Progenitor cell of endocrine pancreas (in vitro differentiated cells): ENCODE measurements at regions not wholly inside any gene's neighbourhood (a gene's known extent, or its start where the extent isn't known, plus 50 kb on each side); places are given as distances from the start of the nearest gene placed in this dataset.

Experiments
- DNase-seq: peaks from one replicate; pipeline ENCODE4 v3.0.0; 2021; ENCODE audit warnings: low spot score; ENCODE audit not compliant: unreplicated experiment
- H3K27ac Mint-ChIP-seq: 2 replicates; pipeline ENCODE4 v1.8.0; 2021; ENCODE audit warnings: mild to moderate bottlenecking, moderate library complexity, mixed read lengths
- H3K27me3 Mint-ChIP-seq: 2 replicates; pipeline ENCODE4 v1.8.0; 2021; ENCODE audit warnings: mixed read lengths
- H3K36me3 Mint-ChIP-seq: 2 replicates; pipeline ENCODE4 v1.8.0; 2022; ENCODE audit warnings: mixed read lengths; ENCODE audit not compliant: insufficient read depth
- H3K4me1 Mint-ChIP-seq: 2 replicates; pipeline ENCODE4 v1.8.0; 2021; ENCODE audit warnings: low read depth, mixed read lengths
- H3K4me3 Mint-ChIP-seq: 2 replicates; pipeline ENCODE4 v1.8.0; 2021; ENCODE audit warnings: low read depth, mild to moderate bottlenecking, moderate library complexity, mixed read lengths
- H3K9me3 Mint-ChIP-seq: 2 replicates; pipeline ENCODE4 v1.8.0; 2021; ENCODE audit warnings: low read depth, mixed read lengths
- TF ChIP-seq, protein P1 (sequence below): fragments of 200-600 bp; sonication (generic); IDR thresholded peaks from one replicate; pipeline ENCODE4 v1.5.0; 2021; ENCODE audit warnings: antibody characterized with exemption, mild to moderate bottlenecking; ENCODE audit not compliant: unreplicated experiment

DNA sequence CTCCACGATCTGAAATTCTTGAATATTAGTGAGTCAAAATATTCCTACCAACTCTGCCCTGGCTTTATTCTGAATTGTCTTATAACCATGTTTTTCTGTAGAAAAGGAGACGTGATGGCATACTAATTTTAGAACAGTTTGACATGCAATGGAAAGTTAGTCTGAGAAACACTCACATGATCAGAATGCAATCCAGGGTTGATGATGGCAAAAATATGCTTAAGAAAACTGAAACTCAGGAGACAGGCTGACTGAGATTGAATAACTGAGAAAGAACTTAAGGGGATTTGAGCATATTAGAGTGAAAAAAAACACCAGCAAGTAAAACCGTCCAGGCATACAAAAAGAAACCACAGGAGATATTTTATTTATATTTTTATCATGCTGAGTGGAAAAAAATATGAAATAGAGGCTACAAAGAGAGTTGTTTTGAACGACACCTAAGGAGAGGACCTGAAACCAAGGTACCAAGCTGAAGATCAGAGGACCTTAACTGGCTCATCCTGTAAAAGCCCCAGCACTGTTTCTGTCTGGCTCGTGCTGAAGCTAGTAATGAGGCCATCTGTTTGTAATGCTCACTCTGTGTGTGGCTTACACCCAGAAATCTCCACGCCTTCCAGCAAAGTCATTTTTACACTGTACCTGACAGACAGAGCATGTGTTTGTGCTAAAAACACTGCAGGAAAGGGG is 437.2 kb upstream of the PKDCC start:
- Mint-ChIP-seq H3K4me3 (no peak overlapping the region), H3K36me3 (no peaks in the 10 kb centered on the region), H3K27ac (no peak overlapping the region), H3K27me3 (no peaks in the 10 kb centered on the region), H3K9me3 (no peaks in the 10 kb centered on the region), H3K4me1 (no peaks in the 10 kb centered on the region)
- DNase-seq = no peak
- TF ChIP-seq, protein P1, sequence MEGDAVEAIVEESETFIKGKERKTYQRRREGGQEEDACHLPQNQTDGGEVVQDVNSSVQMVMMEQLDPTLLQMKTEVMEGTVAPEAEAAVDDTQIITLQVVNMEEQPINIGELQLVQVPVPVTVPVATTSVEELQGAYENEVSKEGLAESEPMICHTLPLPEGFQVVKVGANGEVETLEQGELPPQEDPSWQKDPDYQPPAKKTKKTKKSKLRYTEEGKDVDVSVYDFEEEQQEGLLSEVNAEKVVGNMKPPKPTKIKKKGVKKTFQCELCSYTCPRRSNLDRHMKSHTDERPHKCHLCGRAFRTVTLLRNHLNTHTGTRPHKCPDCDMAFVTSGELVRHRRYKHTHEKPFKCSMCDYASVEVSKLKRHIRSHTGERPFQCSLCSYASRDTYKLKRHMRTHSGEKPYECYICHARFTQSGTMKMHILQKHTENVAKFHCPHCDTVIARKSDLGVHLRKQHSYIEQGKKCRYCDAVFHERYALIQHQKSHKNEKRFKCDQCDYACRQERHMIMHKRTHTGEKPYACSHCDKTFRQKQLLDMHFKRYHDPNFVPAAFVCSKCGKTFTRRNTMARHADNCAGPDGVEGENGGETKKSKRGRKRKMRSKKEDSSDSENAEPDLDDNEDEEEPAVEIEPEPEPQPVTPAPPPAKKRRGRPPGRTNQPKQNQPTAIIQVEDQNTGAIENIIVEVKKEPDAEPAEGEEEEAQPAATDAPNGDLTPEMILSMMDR = no peak

DNA sequence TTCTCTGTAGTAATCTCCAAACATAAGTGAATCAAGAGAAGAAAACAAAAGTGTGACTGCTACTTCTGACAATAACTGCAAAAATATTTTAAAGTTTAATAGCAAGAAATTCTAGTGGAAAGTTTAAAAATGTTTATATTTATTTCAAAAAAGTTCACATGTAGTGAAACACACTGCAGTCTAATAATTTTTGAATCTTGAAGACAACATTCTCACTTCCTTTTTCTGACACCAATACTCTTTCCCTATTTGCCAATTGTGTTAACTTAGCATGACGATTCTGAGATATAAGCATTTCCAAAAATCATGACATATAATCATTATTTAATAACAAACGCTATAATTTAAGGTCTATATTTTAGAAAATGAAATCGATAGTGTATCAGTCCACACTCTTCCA is 429.1 kb upstream of the PKDCC start:
- no peaks in the 10 kb centered on the region for H3K36me3 Mint-ChIP-seq
- no peaks in the 10 kb centered on the region for H3K4me1 Mint-ChIP-seq
- H3K27me3 Mint-ChIP-seq = no peaks in the 10 kb centered on the region
- H3K27ac Mint-ChIP-seq = no peak overlapping the region
- H3K4me3 Mint-ChIP-seq = no peak overlapping the region
- H3K9me3 Mint-ChIP-seq = no peaks in the 10 kb centered on the region
- DNase-seq = no peak
- TF ChIP-seq, protein P1 = no peak

DNA sequence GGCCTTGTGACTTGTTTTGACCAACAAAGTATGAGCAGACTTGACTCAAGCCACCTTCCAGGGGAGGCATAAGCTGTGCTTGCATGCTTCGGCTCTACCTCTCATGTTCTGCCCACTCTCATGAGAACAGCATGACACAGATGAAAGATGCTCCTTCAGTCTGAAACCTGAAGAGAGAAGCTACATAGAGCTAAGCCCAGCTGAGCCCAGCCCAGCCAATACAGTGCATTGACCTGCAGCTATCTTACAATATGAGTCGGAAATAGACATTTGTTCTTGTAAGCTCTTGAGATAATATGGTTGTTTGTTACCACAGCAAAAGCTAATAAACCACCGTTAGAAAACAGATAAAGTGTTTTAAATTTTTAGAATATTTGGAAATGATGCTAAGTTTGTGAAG is 426.7 kb upstream of the PKDCC start:
- Mint-ChIP-seq H3K36me3 (no peaks in the 10 kb centered on the region), H3K27ac (no peak overlapping the region), H3K4me3 (no peak overlapping the region), H3K4me1 (no peaks in the 10 kb centered on the region), H3K9me3 (peaks cover 3% of the 10 kb centered on the region), H3K27me3 (no peaks in the 10 kb centered on the region)
- no peak for DNase-seq
- TF ChIP-seq, protein P1 = no peak

DNA sequence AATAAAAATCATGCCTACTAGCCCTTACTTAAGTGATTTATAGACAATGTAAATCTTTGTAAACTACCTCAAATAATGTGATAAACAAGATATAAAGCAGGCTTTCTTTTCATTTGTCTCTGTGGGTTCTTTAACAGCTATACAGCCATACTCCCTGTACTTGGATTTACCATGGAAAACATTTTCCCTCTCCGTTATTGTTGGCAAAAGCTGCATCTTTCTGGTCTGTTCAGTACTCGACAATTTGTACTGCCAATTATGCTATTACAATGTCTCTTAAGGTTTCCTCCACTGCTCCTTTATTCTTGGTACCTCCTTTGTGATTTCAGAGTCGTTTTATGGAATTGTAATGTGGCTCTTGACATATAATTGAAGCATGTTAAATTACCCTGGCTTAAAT is 426.3 kb upstream of the PKDCC start:
- Mint-ChIP-seq H3K4me1 (no peaks in the 10 kb centered on the region), H3K9me3 (peaks cover 3% of the 10 kb centered on the region), H3K27me3 (no peaks in the 10 kb centered on the region), H3K36me3 (no peaks in the 10 kb centered on the region), H3K4me3 (no peak overlapping the region), H3K27ac (no peak overlapping the region)
- TF ChIP-seq, protein P1 = no peak
- no peak for DNase-seq

DNA sequence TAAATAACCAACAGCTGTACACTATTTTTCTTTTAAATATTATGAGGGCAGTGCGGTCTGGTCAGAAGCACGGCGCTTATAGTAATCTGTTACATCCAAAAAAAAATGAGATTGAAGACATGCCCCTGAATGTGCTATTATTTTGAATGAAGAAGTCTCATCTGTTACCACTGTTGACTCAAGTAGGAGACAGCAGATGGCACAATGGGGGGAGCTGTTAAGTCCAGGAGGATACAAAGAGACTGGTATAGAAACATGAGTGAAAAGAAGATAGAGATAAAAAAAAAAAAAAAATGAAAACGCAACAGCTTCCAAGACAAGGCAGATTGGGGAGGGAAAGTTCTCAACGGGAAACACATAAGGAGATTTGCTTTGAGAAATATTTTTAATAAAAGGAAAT is 425.5 kb upstream of the PKDCC start:
- no peak overlapping the region for H3K27ac Mint-ChIP-seq
- no peaks in the 10 kb centered on the region for H3K36me3 Mint-ChIP-seq

More for the DNA sequence above, 425.5 kb upstream of the PKDCC start:
- Mint-ChIP-seq H3K4me3 (no peak overlapping the region), H3K27me3 (no peaks in the 10 kb centered on the region), H3K9me3 (peaks cover 3% of the 10 kb centered on the region), H3K4me1 (no peaks in the 10 kb centered on the region)
- no peak for DNase-seq
- TF ChIP-seq, protein P1 = no peak
